HG02943 (cell line): ENCODE measurements at regions not wholly inside any gene's neighbourhood (a gene's known extent, or its start where the extent isn't known, plus 50 kb on each side); places are given as distances from the start of the nearest gene placed in this dataset.

Source experiments
- ATAC-seq: cut with Tn5 transposase; IDR thresholded peaks from one replicate; pipeline ENCODE4 v1.9.1; 2021; ENCODE audit warnings: mild to moderate bottlenecking, low read depth, moderate library complexity; ENCODE audit not compliant: unreplicated experiment

DNA sequence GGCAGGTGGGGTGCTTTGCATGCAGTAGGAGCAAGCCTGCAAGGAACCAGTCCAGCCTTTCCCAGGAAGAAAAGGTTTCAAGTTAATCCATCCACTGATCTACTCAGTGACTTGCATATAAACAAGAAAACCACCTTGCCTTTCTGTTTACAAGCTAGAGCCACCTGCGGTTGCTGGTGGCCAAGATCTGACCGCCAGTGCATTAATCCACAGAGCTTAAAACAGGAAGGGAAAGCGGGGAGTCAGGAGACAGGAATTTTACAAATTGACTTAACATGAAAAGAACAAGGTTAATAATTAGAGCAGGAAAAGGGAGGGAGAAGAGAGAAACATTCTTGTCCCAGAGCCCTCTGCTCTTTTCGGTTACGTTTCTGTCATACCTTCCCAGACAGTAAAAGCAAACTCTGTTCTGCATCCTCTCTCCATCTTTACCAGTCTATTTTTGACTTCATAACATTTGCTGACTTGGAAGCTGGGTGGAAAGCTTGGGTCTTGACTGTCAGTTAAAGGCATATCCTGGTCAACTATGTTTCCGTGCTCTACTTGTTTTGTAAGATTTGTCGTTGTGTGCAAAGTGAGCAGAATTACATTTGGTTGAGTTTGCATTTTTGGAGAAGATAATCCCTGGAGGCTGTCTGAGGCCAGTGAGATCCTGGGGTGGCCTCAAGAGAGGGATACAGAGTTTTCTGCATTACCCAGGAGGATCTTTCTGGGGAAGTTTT, 760.6 kb downstream of the EFNB2 start:
- ATAC-seq = no peak

DNA sequence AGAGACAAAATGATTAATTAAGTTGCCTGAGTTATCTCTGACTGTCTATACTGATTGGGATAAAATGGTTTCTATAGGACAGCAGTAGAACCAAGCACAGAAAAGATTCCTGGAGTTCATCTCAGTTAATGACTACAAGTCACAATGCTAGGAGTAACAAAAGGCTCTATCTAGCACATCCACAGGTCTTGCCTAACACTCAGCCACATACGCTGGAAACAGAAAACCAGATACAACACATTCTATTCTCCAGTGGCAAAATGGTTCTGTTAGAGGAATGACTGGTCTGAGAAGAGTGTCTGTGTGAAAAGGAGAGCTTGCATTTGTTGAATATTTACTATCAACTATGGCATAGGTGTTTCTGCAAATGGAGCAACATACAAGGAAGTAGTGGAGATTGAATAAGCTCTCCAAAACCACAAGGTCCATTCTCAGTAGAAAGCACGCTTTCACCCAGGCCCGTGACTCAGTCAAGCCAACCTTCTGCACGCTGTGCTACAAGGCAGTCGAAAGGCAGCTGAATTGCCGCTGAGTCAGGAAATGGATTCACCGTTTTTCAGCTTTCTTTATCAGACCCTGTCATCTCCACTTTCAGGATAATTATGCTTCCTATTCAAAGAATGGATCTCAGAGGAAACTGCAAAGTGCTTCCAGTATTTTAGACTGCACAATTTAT, 761.5 kb downstream of the EFNB2 start:
- ATAC-seq = no peak

DNA sequence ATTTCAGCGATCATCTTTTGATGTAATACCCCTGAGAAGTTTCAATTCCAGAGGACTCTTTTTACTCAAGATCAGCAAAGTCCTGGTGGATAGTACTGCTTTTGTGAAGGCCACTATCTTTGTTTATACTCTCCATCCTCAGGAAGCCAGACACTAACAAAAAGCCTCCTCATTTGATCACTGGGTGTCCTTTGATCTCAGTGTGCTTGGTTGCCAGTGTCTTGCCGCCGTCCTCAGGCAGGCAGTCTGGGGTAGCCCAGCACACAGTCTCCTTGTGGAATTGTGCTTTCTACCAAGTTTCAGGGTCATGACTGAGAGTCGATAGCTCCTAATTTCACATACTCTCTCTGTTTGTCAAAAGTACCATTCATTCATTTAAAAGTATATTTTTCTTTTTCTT, 762.2 kb downstream of the EFNB2 start:
- no peak for ATAC-seq

DNA sequence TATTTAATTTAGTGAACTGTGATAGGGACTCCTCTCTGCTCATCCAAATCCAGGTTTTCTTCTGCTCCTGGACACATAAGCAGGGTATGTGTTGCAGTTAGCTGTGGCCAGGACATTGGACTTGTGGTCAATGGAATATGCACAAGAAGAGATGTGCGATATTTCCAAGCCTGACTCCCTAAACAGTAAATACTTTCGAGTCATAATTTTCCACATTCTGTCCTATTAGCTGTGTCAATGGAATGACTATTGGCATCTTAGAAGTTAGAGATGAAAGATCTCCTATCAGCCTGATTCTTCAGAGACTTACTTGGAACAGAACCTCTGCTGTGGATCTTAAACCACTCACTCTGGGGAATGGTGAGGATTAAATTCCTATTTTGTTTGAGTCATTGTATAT, 771.0 kb downstream of the EFNB2 start:
- no peak for ATAC-seq

DNA sequence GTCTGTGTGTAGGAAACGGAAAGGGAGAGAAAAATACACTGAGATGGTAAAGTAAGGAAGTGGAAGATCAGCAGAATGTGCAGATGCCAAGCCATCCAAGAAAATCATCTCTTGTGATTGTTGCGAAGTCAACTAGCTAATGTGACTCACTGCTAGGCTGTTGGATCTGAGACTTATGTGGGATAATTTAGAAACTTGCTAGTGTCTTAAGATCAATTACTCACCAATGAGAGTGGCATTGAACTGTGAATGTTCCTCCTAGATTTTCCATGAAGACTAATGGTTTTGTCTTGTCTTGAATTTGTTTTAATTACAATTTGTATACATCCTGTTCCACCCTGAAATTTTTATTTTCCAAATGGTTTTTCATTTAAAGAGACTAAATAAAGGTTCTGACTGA, 771.6 kb downstream of the EFNB2 start:
- ATAC-seq = no peak

DNA sequence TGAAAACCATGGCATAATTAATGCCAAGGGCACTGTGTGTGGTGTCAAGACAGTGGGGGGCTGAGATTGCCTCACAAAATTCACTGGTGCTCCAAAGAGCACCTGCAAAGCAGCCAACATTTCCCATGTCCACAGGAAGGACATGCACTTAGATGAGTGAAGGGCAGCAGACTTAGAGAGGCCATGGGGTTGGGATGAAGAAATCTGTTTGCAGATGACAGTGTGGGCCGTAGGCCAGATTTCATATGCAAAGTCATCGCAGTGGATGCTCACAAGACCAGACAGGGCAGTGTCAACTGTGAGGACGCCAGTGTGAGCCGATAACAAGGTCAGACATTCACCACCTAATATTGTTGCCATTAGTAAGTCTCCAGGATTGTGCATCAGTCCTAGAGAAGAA, 773.4 kb downstream of the EFNB2 start:
- no peak for ATAC-seq

DNA sequence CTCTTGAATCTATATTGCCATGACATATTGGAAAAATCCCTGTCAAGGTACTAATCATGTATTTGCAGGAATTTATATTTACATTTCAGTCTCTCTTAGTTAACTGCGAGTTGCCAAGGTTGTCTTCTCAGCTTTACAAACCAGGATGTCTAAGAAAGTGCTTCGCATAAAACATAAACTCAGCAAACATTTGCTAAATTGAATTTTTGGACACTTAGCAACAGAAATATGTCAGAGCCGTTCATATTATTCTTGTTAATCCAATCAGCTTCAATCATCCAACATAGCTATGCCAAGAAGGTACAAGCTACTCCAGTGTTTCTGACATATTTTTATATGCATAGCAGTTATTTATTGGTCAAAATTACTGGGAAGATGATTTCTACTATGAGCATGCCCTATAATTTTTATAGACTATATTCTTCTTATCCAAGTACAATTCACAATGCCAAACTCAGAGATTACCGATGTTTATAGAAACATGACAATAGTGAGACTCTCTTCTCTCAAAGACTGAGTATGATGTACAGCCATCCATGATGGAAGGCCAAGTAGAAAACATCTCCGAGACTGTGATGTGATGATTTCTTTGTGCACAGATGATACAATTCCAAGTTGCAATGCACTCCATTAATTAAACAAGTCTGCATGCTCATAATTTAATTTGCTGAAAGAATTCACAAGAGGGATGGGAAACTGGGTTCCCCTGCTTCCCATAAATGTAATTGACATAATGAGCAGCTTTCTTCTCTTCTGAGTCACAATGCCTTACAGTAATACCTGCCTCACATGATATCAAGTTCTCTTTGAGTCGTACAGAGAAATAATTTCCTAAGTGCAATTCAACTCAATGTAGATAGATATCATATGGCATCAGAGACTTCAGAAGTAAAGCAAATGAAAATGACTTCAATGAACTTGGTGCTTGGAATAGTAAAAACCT, 776.3 kb downstream of the EFNB2 start:
- ATAC-seq = no peak

DNA sequence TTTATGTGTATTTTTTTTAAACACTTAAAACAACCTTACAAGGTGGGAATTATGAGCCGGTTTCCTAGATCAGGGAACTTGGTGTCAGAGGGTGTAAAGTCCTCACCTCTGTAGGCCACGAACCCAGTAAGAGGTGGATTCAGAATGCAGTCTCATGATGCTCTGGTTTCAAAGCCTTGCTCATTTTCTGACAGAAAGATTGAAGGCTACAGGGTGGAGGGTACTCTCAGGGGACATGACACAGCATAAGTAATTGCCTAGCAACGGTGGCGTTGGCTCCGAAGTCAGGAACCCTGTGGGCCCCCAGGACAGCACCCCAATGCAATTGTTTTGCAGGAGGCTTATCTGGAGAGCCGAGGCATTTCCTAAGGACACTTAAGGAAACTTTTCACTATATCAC, 794.7 kb downstream of the EFNB2 start:
- no peak for ATAC-seq

DNA sequence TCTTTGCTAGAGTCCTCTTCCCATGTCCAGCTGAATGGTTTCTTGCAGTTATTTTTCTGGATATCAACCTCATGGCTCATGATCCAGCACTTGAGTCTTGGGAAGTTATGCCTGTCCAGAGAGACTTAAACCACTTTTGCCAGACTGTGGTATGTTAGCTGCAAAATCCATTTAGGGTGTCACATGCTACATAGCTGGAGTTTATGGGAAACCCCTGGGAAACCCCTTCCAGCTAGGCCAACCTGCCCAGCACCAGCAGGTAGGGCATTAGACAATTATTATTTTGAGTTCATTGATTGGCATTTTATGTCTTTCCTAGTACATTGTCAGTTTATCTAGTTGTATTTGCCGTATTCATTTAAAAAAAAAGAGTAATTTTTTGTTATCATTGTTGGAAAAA, 797.8 kb downstream of the EFNB2 start:
- no peak for ATAC-seq

DNA sequence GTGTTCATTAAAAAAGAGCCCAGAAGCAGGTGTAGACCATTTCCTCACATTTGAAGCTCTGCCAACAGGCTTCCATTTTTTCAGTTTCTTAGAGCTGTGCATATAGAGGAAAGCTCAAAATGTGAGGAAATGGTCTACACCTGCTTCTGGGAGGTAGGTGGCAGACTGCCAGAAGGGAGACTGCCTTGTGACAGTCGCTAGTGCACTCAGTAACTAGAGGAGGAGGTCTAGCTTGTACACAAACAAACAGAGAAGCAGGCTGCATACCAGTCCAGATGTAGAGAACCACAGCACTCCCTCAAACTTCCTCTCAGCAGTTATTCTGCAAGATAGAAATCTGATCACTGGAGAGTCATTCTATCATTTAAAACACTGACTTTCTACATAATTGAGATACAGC, 800.2 kb downstream of the EFNB2 start:
- no peak for ATAC-seq

DNA sequence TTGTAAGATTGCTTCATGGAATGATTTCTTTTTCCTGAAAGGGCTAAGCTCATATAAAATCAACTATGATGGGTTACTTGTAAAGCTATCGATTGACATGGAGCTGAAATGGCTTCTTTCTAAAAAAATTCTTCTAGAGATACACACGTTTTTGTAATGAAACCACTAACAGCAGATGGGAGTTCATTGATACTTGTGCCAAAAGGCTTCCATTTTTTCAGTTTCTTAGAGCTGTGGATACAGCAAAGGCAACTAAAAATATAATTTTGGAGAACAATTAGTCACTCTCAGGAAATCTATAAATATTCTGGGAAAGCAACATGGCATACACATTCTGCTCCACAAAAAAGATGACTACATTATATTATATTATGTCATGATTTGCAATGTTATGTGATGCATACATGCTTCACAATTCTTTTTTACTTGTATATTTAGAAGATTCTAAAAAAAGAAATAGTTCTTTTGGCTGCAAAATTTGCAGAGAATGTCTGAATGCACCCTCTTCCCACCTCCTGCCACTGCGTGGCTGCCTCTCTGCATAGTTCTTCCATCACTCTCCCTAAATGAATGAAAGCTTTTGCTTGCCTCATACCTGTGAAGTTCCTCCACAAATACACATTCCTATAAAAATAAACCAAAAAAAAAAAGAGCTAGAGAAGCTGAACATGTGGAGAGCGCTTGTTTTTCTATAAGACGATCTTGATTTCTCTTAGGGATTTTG, 802.5 kb downstream of the EFNB2 start:
- ATAC-seq = no peak

DNA sequence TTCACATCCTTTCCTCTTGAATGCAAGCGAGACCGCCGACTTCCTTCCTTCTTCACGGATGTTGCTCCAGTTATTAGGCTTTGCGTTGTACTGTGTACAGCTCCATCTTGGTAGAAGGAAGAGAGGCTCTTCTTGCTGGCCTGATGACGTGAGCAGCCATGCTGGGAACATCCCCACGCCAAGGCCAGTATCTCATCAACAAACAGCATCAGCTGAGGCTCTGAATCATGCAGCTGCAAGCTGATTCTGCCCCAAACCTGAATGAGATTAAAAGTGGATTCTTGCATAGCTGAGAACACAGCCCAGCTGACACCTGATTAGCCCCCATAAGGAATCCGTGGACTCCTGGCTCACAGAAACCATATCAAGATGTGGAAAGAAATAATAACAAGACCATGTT, 809.6 kb downstream of the EFNB2 start:
- no peak for ATAC-seq

DNA sequence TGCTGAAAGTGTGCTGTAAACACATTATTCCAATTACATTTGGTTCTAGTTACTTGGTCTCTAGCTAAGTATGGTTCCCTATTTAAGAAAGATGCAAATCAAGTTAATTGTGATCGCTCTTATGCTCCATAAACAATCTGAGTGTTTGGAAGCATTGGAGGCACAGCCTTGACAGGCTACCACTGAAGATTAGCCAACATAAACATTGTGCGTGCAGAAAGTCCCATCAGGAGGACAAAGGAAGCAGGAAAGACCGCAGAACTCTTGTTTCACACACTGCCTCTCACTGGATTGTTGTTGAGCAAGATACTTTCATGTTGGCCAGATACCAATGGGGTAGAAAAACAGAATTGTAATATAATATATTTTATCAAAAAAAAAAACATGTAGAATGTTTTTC, 814.4 kb downstream of the EFNB2 start:
- ATAC-seq = no peak

DNA sequence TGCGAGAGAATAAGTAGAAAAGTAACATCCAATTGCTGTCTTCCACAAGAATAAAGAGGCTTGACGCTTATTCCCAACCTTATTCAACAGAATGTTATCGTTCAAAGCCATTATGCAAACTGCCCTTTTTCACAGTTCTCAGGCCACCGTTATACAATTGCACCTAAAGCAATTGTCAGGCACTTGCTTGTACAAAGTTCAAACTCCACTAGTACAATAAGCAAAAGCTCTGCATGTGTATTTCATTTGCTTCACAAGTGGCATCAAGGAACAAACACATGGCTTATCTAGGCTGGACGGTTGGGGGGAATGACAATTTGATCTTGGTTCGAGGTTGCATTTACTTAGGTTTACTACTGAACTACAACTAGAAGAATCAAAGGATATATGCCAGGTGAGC, 815.6 kb downstream of the EFNB2 start:
- ATAC-seq = no peak

DNA sequence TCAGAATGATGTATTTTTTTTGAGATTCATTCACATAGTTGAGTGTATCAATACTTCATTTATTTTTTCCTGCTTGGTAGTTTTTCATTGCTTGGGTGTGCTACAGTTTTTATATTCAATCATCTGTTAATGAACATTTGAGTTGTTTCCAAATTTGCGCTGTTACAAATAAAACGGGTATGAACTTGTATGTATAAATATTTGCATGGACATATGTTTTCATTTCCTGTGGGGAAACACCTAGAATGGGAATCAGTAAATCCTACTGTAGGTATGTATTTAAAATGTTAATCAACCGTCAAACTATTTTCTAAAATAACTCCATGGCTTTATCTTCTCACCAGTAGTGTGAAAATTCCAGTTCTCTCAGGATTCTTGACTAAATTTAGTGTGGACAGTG, 826.3 kb downstream of the EFNB2 start:
- ATAC-seq = no peak

DNA sequence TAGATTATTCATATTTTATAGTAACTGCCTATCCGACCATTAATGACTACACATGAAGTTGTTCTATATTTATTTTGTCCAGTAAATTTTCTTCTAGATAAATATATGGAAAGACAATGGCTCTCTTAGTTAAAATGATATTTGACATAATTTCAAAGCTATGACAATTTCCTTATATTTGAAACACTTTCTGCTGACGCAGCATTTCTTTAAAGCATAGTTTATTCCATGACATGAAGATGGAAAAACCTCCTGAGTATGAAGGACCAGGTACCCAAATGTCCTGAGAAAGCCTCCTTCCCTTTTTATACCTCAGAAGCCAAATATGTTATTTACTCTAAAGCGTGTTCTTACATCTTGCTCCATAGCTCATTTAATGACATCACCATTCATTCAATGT, 831.6 kb downstream of the EFNB2 start:
- ATAC-seq = no peak

DNA sequence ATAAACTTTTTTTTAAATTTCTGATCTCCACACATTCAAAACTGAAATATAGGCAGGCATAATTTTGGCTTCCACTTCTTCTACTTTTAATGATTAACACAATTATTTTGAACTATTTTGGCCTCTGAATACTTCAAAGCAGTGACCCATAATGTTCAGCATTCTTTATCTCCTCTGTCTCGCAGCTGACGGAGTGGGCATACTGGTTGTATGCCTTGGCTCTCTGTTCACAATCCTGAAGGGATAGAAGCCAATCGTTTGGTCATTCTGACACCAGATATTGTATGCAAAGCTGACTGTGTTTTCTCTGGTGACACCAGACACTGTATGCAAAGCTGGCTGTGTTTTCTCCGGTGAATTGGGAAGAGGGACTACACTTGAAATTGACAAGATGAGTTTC, 833.0 kb downstream of the EFNB2 start:
- ATAC-seq = no peak

DNA sequence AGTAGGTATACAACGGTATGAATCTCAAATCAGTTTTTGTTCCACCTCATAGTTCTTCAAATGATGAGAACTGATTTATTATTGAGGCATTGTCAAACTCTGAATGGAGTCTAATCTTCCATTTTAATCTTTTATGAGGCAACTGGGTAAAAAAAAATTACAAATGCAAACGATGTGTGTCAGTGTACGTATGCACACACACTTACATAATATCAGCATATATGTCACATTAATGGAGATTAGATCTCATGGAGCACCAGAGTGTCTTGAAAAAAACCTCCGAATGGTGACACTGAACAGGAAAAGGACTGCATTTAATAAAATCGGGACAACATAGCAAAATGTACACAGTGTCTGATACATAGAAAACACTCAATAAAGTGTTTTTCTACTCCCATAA, 842.7 kb downstream of the EFNB2 start:
- no peak for ATAC-seq

DNA sequence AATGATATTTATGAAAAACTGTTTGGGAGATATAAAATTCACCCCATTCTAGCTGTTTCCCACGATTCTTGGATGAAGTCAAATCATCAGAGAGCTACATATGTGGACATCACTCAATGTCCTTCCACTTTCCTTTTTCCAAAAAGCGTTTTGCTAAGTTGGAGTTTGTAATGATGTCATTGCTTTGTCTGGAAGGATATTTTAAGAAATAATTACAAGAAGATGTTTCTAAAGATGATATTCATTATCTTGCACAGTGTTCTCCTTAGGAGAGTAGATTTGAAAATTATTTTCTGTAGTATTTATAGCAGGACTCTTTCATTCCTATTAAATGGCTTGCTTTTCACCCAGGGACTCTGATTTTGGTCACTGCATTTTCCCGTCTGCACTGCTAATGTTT, 851.2 kb downstream of the EFNB2 start:
- ATAC-seq = no peak

DNA sequence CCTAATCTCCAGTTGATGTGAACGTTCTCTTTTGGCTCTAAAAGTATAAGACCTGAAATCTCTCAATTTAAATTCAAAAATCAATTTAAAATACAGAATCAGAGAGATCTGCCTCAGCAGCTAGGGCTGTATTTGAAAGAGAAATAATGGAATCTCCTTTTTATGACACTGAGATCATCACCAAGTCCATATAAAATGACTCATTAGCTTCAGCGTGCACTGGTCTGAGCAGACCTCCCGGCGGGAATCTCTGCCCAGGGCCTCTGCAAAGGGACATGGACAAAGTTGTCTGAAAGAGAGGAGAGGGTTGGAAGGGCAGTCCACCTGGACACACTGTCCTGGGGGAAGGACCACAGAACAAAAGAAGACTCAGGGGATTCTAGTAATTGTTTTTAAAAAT, 855.6 kb downstream of the EFNB2 start:
- ATAC-seq = no peak

DNA sequence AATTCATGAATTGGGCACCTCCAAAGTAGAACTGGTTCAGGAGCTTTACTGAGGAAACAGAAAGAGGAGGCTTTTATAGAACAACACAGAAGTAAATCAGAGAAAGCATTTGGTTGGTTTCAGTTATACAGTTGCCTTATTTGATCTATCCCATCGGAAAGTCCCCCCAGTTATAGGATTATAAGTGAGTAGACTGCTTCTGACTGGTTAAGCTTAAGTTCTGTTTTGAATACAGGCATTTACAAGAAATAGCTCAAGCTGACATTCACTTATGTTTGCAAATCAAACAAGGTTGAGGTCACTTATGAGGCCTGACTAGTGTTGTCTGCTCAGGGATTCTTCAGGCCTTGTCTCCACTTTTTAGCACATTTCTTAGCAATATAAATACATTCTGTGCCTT, 857.4 kb downstream of the EFNB2 start:
- no peak for ATAC-seq
